Panc1 (cell line): ENCODE measurements at regions not wholly inside any gene's neighbourhood (a gene's known extent, or its start where the extent isn't known, plus 50 kb on each side); places are given as distances from the start of the nearest gene placed in this dataset.

Experiments used
- ATAC-seq: fragments of 200-7000 bp; cut with Tn5 transposase; 2 replicates; pipeline ENCODE4 v1.9.1; 2020; ENCODE audit warnings: mild to moderate bottlenecking, moderate library complexity
- BruUV-seq: library from RNA; stranded (reverse); fragments of 400-500 nt; replicated peaks from 2 replicates; lab custom pipeline; 2021; lab: Mats Ljungman, UMichigan
- CTCF ChIA-PET: fragments of 300-600 bp; sonication (Branson Sonifier 250); formaldehyde crosslinking; loops from one replicate; lab custom pipeline; 2022; ENCODE audit warnings: antibody characterized with exemption; lab: Charles Lee
- POLR2A ChIA-PET: fragments of 300-600 bp; sonication (Branson Sonifier 250); formaldehyde crosslinking; loops from one replicate; lab custom pipeline; 2022; ENCODE audit warnings: antibody characterized with exemption; lab: Charles Lee
- DNase-seq: peaks from one replicate; pipeline ENCODE4 v3.0.0-alpha.2; 2010; ENCODE audit warnings: low read depth, low spot score
- H3K27ac ChIP-seq: 2 replicates; pipeline ENCODE4 v1.5.1; 2011; ENCODE audit warnings: mild to moderate bottlenecking, low read length, inconsistent platforms
- H3K27me3 ChIP-seq: fragments of 200-500 bp; sonication (Bioruptor generic); 2 replicates; pipeline ENCODE4 v1.6.0; 2014; ENCODE audit warnings: low read length, inconsistent platforms; ENCODE audit not compliant: control insufficient read depth, insufficient read depth
- H3K36me3 ChIP-seq: fragments of 200-500 bp; sonication (Bioruptor generic); 2 replicates; pipeline ENCODE4 v1.5.1; 2014; ENCODE audit warnings: inconsistent platforms, mild to moderate bottlenecking, low read length, moderate library complexity; ENCODE audit not compliant: control insufficient read depth, insufficient read depth
- H3K4me1 ChIP-seq: 2 replicates; pipeline ENCODE4 v1.5.1; 2011; ENCODE audit warnings: inconsistent platforms, mild to moderate bottlenecking, low read length, moderate library complexity; ENCODE audit not compliant: control insufficient read depth, insufficient read depth
- H3K4me3 ChIP-seq, 2 experiments: 2 replicates each; pipeline ENCODE4 v1.5.1; 2011 to 2012; ENCODE audit warnings: low read depth in 2 of 2, low read length in 2 of 2, mild to moderate bottlenecking in 2 of 2, inconsistent platforms in 1 of 2, moderate library complexity in 1 of 2
- H3K9me3 ChIP-seq: fragments of 200-500 bp; sonication (Bioruptor generic); 2 replicates; pipeline ENCODE4 v1.5.1; 2014; ENCODE audit warnings: low read depth, mild to moderate bottlenecking, inconsistent platforms, low read length, moderate library complexity; ENCODE audit not compliant: control insufficient read depth, insufficient read depth
- CTCF ChIP-seq: fragments of 450-650 bp; IDR thresholded peaks from 2 replicates; pipeline ENCODE4 v1.5.1; 2017; ENCODE audit warnings: mild to moderate bottlenecking
- POLR2AphosphoS5 ChIP-seq: IDR thresholded peaks from 2 replicates; pipeline ENCODE4 v1.6.1; 2012; ENCODE audit warnings: mild to moderate bottlenecking, low read depth, low read length, moderate library complexity
- SIN3A ChIP-seq: IDR thresholded peaks from 2 replicates; pipeline ENCODE4 v1.6.1; 2012; ENCODE audit warnings: low read depth, mild to moderate bottlenecking, low read length, moderate library complexity, borderline replicate concordance; ENCODE audit not compliant: insufficient read depth
- TCF7L2 ChIP-seq: IDR thresholded peaks from 2 replicates; pipeline ENCODE4 v1.6.1; 2011; ENCODE audit warnings: mild to moderate bottlenecking, low read depth, low read length, inconsistent platforms
- in situ Hi-C: cut with HindIII; loops from 2 replicates; pipeline ENCODE4 v1.10.0; 2016; ENCODE audit warnings: low sequenced_read_pairs, low pct_unique_long_range_greater_than_20kb
- intact Hi-C: fragments of 100-400 bp; cut with micrococcal nuclease; formaldehyde crosslinking; loops from one replicate; pipeline ENCODE4 v1.10.0; 2022; ENCODE audit not compliant: unreplicated experiment
- TF ChIP-seq, protein P1 (sequence below), 2 experiments: IDR thresholded peaks; 2 replicates each; pipeline ENCODE4 v1.6.1; 2011 to 2012; ENCODE audit warnings: low read depth in 2 of 2, control low read depth in 1 of 2, low read length in 1 of 2, mild to moderate bottlenecking in 1 of 2, moderate library complexity in 1 of 2; ENCODE audit not compliant: insufficient read depth in 1 of 2

DNA sequence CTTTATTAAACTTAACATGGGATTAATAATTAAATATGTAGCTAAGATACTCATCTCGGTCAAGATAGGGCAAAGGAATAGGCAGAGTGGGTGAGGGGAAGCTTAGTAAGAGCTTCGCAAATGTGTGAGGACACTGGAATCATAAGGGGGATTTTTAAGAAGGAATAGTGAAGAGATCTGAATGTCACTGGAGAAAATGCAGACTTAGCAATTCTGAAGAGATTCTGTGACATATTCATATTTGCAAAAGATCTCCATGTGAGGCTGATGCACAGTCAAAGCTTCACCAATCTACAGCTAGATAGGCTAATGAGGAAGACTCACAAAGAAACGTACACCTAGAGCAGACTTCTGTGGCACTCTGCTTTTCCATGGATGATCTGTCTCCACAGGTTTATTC lies 1202.8 kb upstream of the CDH6 start:
- TF ChIP-seq TCF7L2 (no peak), CTCF (no peak), SIN3A (no peak)
- TF ChIP-seq, protein P1, sequence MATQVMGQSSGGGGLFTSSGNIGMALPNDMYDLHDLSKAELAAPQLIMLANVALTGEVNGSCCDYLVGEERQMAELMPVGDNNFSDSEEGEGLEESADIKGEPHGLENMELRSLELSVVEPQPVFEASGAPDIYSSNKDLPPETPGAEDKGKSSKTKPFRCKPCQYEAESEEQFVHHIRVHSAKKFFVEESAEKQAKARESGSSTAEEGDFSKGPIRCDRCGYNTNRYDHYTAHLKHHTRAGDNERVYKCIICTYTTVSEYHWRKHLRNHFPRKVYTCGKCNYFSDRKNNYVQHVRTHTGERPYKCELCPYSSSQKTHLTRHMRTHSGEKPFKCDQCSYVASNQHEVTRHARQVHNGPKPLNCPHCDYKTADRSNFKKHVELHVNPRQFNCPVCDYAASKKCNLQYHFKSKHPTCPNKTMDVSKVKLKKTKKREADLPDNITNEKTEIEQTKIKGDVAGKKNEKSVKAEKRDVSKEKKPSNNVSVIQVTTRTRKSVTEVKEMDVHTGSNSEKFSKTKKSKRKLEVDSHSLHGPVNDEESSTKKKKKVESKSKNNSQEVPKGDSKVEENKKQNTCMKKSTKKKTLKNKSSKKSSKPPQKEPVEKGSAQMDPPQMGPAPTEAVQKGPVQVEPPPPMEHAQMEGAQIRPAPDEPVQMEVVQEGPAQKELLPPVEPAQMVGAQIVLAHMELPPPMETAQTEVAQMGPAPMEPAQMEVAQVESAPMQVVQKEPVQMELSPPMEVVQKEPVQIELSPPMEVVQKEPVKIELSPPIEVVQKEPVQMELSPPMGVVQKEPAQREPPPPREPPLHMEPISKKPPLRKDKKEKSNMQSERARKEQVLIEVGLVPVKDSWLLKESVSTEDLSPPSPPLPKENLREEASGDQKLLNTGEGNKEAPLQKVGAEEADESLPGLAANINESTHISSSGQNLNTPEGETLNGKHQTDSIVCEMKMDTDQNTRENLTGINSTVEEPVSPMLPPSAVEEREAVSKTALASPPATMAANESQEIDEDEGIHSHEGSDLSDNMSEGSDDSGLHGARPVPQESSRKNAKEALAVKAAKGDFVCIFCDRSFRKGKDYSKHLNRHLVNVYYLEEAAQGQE (IDR thresholded peaks at IDR 0.05; ENCODE audit: insufficient read depth in 1 of 2, low read depth in 2 of 2, low read length in 1 of 2) = no peak
- Histone ChIP-seq H3K9me3 (no peaks in the 10 kb centered on the region), H3K27me3 (no peaks in the 10 kb centered on the region), H3K36me3 (no peaks in the 10 kb centered on the region), H3K4me3 (no peak overlapping the region), H3K4me1 (no peaks in the 10 kb centered on the region), H3K27ac (no peak overlapping the region)
- no peak for ATAC-seq
- intact Hi-C loops (no loop called here), in situ Hi-C loops (no loop called here)
- ChIA-PET POLR2A (no interaction called here), CTCF (no interaction called here)
- BruUV-seq = no TSS peak
- no peak for DNase-seq

GRCh38 chr5:29984156-29984540 lies 1209.3 kb upstream of the CDH6 start:
- no peak for DNase-seq
- Histone ChIP-seq H3K27me3 (no peaks in the 10 kb centered on the region), H3K4me3 (no peak overlapping the region), H3K27ac (no peak overlapping the region), H3K36me3 (no peaks in the 10 kb centered on the region), H3K9me3 (no peaks in the 10 kb centered on the region), H3K4me1 (no peaks in the 10 kb centered on the region)
- intact Hi-C loops (no loop called here), in situ Hi-C loops (no loop called here)
- CTCF ChIA-PET = no interaction called here
- no peak for TF ChIP-seq POLR2AphosphoS5
- no peak for TF ChIP-seq SIN3A
- TF ChIP-seq TCF7L2 = no peak
- no peak for TF ChIP-seq CTCF
- TF ChIP-seq, protein P1 (IDR thresholded peaks at IDR 0.05; ENCODE audit: insufficient read depth in 1 of 2, low read depth in 2 of 2, low read length in 1 of 2) = no peak
- no TSS peak for BruUV-seq
- no peak for ATAC-seq
- POLR2A ChIA-PET = no interaction called here
